Breast epithelium (tissue), 4 donors: ENCODE measurements at regions not wholly inside any gene's neighbourhood (a gene's known extent, or its start where the extent isn't known, plus 50 kb on each side); places are given as distances from the start of the nearest gene placed in this dataset.

Experiments
- DNase-seq, 2 donors: peaks; one replicate each; pipeline ENCODE4 v3.0.0-alpha.2; 2019; ENCODE audit warnings: low spot score in 2 of 2
- H3K27ac ChIP-seq, 2 donors: fragments of 200-600 bp; sonication (generic) in 1 of 2; one replicate each; pipeline ENCODE4 v1.5.1; 2016 to 2019; ENCODE audit warnings: mild to moderate bottlenecking in 1 of 2
- H3K27me3 ChIP-seq, 2 donors: fragments of 200-600 bp; sonication (generic) in 1 of 2; one replicate each; pipeline versions ENCODE4 v1.5.1 to v1.6.0; 2017 to 2019; ENCODE audit warnings: control low read depth in 1 of 2, mild to moderate bottlenecking in 1 of 2
- H3K36me3 ChIP-seq: fragments of 200-600 bp; one replicate; pipeline ENCODE4 v1.5.1; 2019
- H3K4me1 ChIP-seq, 2 donors: fragments of 200-600 bp; sonication (generic); one replicate each; pipeline ENCODE4 v1.5.1; 2016 to 2019; ENCODE audit warnings: control low read depth in 1 of 2
- H3K4me3 ChIP-seq, 3 donors: fragments of 200-600 bp; sonication (generic); 1 replicate in 2 of 3; 2 replicates in 1 of 3; pipeline ENCODE4 v1.5.1; 2016 to 2019; ENCODE audit warnings: mild to moderate bottlenecking in 3 of 3, moderate library complexity in 2 of 3
- H3K9me3 ChIP-seq, 2 donors: fragments of 200-600 bp; sonication (generic) in 1 of 2; one replicate each; pipeline ENCODE4 v1.5.1; 2016 to 2019; ENCODE audit warnings: control low read depth in 1 of 2
- CTCF ChIP-seq, 3 donors: fragments of 450-650 bp; IDR thresholded peaks; one replicate each; pipeline ENCODE4 v1.5.1; 2016 to 2017; ENCODE audit warnings: antibody characterized with exemption in 3 of 3, mild to moderate bottlenecking in 3 of 3, moderate library complexity in 3 of 3
- POLR2A ChIP-seq: fragments of 450-650 bp; IDR thresholded peaks from one replicate; pipeline ENCODE4 v1.6.1; 2016; ENCODE audit warnings: antibody characterized with exemption, mild to moderate bottlenecking, moderate library complexity
- POLR2AphosphoS5 ChIP-seq, 3 donors: sonication (generic); formaldehyde crosslinking; IDR thresholded peaks; one replicate each; pipeline ENCODE4 v1.6.1; 2017; ENCODE audit warnings: antibody characterized with exemption in 3 of 3
- intact Hi-C: fragments of 100-400 bp; cut with DNase I; formaldehyde crosslinking; loops from one replicate; pipeline ENCODE4 v1.15.1; 2023; ENCODE audit warnings: low total_unique reads

DNA sequence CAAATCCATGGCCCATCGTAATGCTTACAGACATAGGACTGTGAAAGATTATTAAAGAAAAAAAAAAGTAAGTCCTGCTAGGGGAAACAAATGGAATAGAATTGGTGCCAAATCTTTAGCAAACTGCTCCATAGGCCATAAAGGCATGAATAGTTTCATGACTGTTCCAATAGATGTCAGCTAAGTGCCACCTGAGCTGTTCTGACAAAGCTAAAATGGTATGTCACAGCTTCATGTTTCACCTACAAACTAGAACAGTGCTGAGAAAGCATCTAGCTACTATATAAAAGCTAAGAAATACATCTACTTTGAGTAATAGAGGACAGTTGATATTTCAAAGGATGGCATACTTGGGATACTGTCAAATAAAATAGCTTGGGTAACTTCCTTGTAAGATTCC, 771.6 kb upstream of the CA10 start:
- TF ChIP-seq POLR2A (no peak), CTCF (IDR thresholded peaks at IDR 0.05) (no peak), POLR2AphosphoS5 (IDR thresholded peaks at IDR 0.05) (no peak)
- Histone ChIP-seq H3K4me1 (no peaks in the 10 kb centered on the region), H3K36me3 (no peaks in the 10 kb centered on the region), H3K27me3 (no peaks in the 10 kb centered on the region), H3K9me3 (no peaks in the 10 kb centered on the region), H3K4me3 (no peak overlapping the region), H3K27ac (no peak overlapping the region)
- intact Hi-C loops: no loop called here
- no peak for DNase-seq

DNA sequence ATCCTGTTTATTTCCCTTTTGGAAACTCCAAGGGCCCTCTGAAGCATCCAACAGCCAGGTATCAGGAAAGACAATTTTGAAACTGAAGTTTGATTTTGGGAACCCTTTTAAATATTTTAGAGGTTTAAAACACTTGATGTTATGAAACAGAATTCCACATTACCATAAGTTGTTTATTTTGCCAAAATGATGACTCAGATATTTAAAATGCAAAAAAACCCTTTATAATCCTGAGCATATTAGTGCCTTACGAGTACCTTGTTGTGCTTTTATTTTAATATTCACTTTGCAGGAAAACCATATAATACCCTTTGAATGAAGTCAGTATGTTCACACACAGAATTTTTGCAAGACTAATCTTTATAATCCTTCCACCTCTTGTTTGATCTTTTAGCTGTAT, 765.1 kb upstream of the CA10 start:
- H3K27me3 ChIP-seq: no peaks in the 10 kb centered on the region
- H3K27ac ChIP-seq: no peak overlapping the region
- no peaks in the 10 kb centered on the region for H3K36me3 ChIP-seq
- no peaks in the 10 kb centered on the region for H3K4me1 ChIP-seq
- DNase-seq: no peak
- no peak for TF ChIP-seq POLR2AphosphoS5 (IDR thresholded peaks at IDR 0.05)
- TF ChIP-seq POLR2A: no peak
- no peak for TF ChIP-seq CTCF (IDR thresholded peaks at IDR 0.05)
- H3K9me3 ChIP-seq: peaks cover 0 to 3% of the 10 kb centered on the region in 2 donors
- intact Hi-C loops: no loop called here
- no peak overlapping the region for H3K4me3 ChIP-seq

DNA sequence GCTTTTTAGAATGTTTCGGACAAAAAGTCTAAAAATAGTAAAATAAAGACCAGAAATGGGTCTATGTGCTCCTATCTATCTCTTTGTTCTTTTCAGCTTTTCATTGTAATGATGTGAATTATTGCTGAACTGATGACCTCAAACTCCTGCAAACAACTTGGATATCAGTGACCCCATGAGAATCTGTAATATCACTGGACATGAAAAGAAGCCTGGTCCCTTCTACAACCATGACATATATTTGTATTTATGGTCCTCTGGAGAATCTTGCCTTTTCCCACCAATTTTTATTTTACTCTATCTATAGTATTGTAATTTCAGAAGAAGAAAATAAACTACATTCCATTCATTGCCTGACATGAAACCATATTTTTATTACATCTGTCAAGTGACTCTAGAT, 740.7 kb upstream of the CA10 start:
- no peak overlapping the region for H3K27ac ChIP-seq
- no peaks in the 10 kb centered on the region for H3K9me3 ChIP-seq
- no peaks in the 10 kb centered on the region for H3K27me3 ChIP-seq
- intact Hi-C loops: no loop called here
- no peak overlapping the region for H3K4me3 ChIP-seq
- H3K36me3 ChIP-seq: no peaks in the 10 kb centered on the region
- TF ChIP-seq POLR2A (no peak), CTCF (IDR thresholded peaks at IDR 0.05) (no peak), POLR2AphosphoS5 (IDR thresholded peaks at IDR 0.05) (no peak)
- DNase-seq: no peak
- H3K4me1 ChIP-seq: no peaks in the 10 kb centered on the region

GRCh38 chr17:52895272-52895671, 736.8 kb upstream of the CA10 start:
- Histone ChIP-seq H3K27me3 (no peaks in the 10 kb centered on the region), H3K9me3 (no peaks in the 10 kb centered on the region), H3K36me3 (no peaks in the 10 kb centered on the region), H3K27ac (no peak overlapping the region), H3K4me3 (no peak overlapping the region), H3K4me1 (no peaks in the 10 kb centered on the region)
- intact Hi-C loops: no loop called here
- no peak for DNase-seq
- no peak for TF ChIP-seq POLR2A
- no peak for TF ChIP-seq CTCF (IDR thresholded peaks at IDR 0.05)
- no peak for TF ChIP-seq POLR2AphosphoS5 (IDR thresholded peaks at IDR 0.05)

- H3K9me3 ChIP-seq: no peaks in the 10 kb centered on the region
- intact Hi-C loops: no loop called here
- DNase-seq: no peak
- H3K4me3 ChIP-seq: no peak overlapping the region
- H3K27me3 ChIP-seq: no peaks in the 10 kb centered on the region
- no peaks in the 10 kb centered on the region for H3K4me1 ChIP-seq
- no peak overlapping the region for H3K27ac ChIP-seq
- H3K36me3 ChIP-seq: no peaks in the 10 kb centered on the region
- TF ChIP-seq POLR2A (no peak), POLR2AphosphoS5 (IDR thresholded peaks at IDR 0.05) (no peak), CTCF (IDR thresholded peaks at IDR 0.05) (no peak)
These were observed 733.8 kb upstream of the CA10 start for GRCh38 chr17:52892334-52892733.
